Kasumi-1 (cell line): ENCODE measurements at regions not wholly inside any gene's neighbourhood (a gene's known extent, or its start where the extent isn't known, plus 50 kb on each side); places are given as distances from the start of the nearest gene placed in this dataset.
"Not testable (repeated sequence)": the region's sequence is repeated elsewhere in the genome, so short reads cannot be mapped to it uniquely, and the experiment has no call there.

ENCODE experiments used
- DNase-seq, 2 experiments: peaks; one replicate each; lab custom pipeline; 2025; lab: John Stamatoyannopoulos, UW

DNA sequence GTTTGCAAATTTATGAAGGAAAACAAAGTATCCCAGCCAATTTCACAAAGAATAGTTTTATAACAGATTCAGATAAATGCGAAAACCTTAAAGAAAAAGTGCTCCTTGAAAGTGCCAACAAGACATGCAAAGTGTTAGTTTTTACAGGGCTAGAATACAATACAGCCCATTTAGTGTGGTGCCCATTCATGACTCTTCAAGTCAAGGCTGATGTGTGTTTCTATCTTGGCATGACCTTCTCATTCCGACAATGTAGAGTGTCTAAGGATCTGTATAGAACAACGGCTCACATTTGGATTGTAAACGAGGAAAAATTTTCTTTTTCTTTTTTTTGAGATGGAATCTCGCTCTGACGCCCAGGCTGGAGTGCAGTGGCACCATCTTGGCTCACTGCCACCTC is 205.2 kb upstream of the SEMA6A start:
- DNase-seq: no peak

DNA sequence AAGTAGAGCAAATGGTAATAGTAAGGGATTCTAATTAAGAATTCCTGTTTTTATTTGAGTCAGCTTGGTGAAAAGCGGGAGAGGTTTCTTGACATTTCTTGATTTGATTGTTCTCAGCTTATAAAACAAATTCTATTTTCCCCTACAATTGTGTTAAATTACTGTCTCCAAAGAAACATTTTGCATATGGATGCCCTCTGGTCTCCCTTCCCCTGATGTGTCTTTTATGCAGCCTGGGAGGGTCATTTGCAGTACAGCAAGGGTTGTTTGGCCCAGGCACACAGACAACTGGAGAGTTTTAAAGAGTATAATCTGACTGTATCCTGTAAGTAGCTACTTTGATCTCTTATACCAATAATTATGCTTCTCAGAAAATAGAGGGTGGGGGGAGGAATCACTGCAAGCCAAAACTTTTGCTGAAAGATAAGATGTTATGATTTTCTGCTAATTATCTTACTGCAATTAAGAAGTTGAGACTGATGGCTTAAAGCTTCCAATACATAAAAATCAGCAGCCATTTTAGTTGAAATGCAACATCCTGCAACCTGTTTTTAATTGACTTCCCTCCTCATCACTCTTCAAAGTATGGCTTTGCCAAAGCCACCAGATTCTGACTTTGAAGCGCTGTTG is 204.1 kb upstream of the SEMA6A start:
- no peak for DNase-seq

DNA sequence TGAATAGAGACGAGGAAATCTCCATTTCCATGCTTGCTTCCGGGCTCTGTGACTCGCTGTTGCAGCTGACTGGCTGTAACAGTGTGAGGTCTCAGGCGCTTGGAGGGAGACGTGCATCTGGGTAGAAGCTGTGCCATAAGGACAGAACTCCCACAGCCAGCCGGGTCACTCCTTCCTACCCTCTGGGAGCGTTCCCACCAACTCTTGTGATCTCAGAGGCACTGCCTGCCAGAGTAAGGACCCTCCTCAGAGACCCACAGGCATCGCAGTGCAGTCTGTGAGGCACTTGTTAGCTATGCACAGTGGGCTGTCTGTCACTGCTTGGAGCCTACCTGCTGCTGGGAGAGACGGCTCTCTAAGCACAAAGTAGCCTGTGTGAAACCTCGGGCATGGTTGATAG is 203.4 kb upstream of the SEMA6A start:
- no peak for DNase-seq

DNA sequence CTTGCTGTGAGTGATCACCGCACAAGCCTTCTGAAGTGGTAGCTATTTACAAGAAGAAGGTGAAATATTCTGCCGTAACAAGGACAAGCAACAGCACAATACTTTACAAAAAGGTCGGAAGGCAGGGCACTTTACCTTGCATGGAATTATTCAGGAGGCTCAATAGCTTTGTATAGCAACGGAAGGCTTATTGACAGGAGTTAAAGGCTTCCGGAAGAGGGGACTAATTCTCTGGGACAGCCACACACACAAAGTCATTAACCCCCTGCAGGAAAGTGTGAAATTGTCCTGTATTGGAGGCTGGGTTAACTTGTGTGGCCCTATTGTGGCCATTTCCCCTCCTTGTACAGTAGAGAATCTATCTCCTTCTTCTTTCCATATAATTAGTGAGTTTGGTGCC is 199.3 kb upstream of the SEMA6A start:
- no peak for DNase-seq

- DNase-seq: no peak
Observed at GRCh38 chr5:116772806-116773205, 198.2 kb upstream of the SEMA6A start.

GRCh38 chr5:116772152-116772501 is 197.5 kb upstream of the SEMA6A start:
- DNase-seq: no peak

DNA sequence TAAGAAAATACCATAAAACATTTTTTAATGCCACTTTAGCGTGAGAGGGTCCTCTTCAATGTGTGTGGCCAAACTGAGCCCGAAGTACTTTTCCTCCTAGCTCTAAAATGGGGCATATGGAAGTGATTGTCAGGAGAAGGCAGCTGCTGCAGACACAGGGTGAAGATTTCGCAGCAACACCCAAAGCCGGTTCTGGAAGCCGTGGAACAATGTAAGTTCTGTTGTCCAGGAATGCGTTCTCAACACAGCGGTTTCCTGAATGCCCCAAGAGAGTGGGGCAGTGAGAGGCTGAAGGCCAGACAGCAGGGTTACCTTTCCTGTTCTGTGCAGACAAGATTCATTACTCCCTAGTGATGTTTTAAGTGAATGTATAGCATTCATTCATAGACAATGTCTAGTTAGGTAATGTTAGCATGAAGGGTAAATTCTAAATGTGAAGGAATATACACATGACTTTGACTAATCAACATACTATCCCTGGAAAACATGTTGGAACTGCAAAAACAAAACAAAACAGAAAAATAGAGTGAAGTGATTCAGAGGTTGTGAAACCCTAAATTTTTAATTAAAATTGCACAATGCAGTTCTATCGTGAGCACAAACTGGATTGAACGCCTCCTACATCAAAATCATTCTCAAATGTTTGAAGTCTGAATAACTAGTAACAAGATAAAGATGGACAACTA is 197.0 kb upstream of the SEMA6A start:
- DNase-seq: no peak

DNA sequence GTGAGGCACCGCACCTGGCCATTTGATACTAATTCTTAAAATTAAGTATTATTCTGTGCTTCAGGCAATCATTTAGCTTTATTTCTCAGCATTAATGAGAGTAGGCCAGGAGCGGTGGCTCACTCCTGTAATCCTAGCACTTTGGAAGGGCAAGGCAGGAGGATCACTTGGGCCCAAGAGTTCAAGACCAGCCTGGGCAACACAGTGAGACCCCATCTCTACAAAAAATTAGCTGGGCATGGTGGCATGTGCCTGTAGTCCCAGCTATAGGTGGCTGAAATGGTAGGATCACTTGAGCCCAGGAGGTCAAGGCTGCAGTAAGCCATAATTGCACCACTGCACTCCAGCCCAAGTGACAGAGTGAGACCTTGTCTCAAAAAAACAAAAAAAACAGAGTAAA is 195.3 kb upstream of the SEMA6A start:
- not testable (repeated sequence) for DNase-seq

DNA sequence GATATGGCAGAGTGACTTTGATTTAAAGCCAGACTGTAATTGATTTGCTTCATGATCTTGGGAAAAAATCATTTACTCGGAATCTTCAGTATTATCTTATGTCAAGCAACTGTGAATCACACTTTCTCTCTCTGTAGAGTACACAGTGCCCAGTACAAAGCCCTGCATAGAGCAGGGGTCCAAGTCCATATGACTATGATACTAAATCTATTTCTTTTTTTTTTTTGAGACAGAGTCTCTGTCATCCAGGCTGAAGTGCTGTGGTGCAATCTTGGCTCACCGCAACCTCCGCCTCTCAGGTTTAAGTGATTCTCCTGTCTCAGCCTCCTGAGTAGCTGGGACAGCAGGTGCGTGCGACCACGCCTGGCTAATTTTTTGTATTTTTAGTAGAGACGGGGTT is 194.8 kb upstream of the SEMA6A start:
- no peak for DNase-seq

GRCh38 chr5:116766470-116766947 is 191.9 kb upstream of the SEMA6A start:
- peak; percentile 37 to 53 for DNase-seq

DNA sequence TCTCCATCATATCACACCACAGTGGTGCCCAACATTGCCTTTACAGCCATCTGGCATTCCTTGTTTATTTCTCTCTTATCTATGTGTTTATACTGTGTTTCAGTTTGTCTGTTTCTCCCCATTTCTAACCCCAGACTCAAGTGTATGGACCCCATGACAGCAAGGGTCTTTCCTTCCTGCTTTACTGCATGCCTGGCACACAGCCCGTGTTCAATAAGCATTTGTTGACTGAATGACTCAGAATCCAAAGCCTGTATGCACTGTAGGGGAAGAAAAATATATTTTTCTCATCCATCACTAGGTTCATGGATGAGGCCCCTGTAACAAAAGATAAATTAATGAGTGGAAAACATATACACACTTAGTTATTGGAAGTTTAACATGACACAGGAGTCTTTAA is 190.8 kb upstream of the SEMA6A start:
- DNase-seq: no peak

DNA sequence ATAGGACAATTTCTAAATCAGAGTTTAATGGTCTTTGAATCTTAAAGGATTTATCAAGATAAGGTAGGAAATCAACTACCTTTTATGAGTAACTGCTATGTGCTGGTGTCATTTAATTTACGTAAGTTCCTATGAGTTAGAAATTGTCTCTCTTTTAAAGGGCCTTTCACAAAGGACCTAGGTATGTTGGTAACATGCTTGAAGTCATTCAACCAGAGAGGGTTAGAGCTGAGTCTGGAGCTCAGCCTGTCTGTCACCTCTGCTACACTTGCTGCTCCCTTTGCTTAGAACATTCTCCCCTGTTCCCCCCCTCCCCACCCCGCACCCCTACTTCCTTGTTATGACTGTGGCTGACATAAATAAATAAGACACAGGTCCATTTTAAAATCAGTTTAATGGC is 190.3 kb upstream of the SEMA6A start:
- no peak for DNase-seq

- DNase-seq: no peak
Observed at GRCh38 chr5:116763987-116764866, 189.6 kb upstream of the SEMA6A start.

- no peak for DNase-seq
Observed at GRCh38 chr5:116759860-116760640, 185.4 kb upstream of the SEMA6A start.

- DNase-seq: no peak
Observed at GRCh38 chr5:116757326-116757725, 182.7 kb upstream of the SEMA6A start.

- no peak for DNase-seq
Observed at GRCh38 chr5:116756531-116756930, 181.9 kb upstream of the SEMA6A start.

DNA sequence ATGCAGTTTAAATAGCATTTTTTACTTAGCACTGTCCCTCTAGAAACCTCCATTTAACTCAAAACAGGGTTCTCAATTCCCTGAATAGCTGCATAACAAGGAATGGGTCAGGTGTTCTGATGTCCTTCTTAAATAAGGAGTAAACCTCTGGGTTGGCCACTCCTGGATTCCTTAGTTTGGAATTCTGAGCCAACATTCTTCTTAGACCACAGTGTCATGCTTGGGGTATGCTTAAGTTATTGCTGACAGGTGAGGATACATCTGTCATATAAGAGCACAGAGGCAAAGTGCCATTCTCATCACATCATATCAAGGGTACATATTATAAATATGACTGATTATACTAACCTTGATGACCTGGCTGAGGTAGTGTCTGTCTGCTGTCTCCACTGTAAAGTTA is 179.9 kb upstream of the SEMA6A start:
- DNase-seq: no peak

GRCh38 chr5:116751684-116752083 is 177.1 kb upstream of the SEMA6A start:
- no peak for DNase-seq

GRCh38 chr5:116750631-116751580 is 176.3 kb upstream of the SEMA6A start:
- DNase-seq: no peak

- DNase-seq: no peak
Observed at GRCh38 chr5:116747881-116748280, 173.3 kb upstream of the SEMA6A start.

DNA sequence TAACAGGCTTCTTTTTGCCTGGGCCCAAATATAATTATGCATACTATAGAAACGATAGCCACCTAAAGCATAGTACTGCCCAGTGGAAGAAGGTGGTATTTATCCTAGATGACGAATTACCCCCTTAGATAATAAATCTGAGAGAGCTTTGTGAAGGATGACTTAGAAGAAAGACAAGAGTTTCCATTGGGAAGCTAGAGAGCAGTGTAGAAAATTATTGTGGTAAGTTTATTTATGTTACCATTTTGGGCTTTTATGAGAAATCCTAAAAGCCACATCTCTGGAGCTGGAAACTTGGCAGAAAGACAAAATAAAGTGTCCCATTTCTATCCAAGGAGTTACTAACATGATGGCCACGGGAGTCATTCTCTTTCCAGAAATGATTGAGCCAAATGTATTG is 172.0 kb upstream of the SEMA6A start:
- DNase-seq: no peak
